ENCODE measurements at regions not wholly inside any gene's neighbourhood (a gene's known extent, or its start where the extent isn't known, plus 50 kb on each side); places are given as distances from the start of the nearest gene placed in this dataset.
A peak's percentile ranks its signal among the peaks of the same experiment; 100 is the strongest.
"Not testable (repeated sequence)": the region's sequence is repeated elsewhere in the genome, so short reads cannot be mapped to it uniquely, and the experiment has no call there.

DNA sequence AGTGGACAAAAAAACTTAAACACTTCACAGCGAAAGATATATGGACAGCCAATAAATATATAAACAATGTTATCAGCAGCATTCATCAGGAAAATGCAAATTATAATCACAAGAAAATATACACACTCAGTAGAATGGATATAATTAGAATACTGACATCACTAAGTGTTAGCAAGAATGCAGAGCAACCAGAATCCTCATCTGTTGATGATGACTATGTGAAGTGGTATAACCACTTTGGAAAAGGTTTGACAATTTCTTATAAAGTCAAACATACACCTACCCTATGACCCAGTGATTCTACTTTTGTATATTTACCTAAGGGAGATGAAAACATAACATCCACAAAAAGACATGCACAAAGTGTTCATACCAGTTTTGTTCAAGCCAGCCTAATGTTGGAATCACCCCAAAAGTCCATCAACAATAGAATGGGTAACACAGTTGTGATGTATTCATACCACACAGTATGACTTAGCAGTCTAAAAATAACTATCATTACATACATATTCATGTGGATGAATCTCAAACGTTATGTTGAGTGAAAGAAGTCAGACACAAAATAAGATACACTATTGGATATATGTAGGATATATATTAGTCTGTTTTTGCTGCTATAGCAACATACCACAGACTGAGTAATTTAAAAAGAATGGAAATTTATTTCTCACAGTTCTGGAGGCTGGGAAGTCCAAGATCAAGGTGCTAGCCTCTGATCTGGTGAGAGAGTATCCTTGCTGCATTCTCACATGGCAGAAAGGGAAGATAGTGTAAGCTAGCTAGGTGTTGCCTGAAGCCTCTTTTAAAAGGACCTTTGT, 148.8 kb upstream of the ADAMTSL1 start:
- Mint-ChIP-seq H3K9me3 (peaks cover 16% of the 10 kb centered on the region), H3K27me3 (ENCODE audit: low read depth) (no peaks in the 10 kb centered on the region), H3K27ac (no peak overlapping the region), H3K4me1 (no peaks in the 10 kb centered on the region), H3K4me3 (no peak overlapping the region), H3K36me3 (peaks cover 2% of the 10 kb centered on the region; the same call in 1 of the 2 replicates)
- DNase-seq (ENCODE audit: low spot score) (no peak), ATAC-seq (no peak)
- CTCF ChIA-PET: no interaction called here
- TF ChIP-seq ZNF121 (CRISPR knock-in tag; IDR thresholded peaks at IDR 0.05) (no peak), TEAD4 (CRISPR knock-in tag; IDR thresholded peaks at IDR 0.05) (no peak), MYBL2 (CRISPR knock-in tag; IDR thresholded peaks at IDR 0.05) (no peak), CREB1 (CRISPR knock-in tag; IDR thresholded peaks at IDR 0.05) (no peak), FOXJ3 (CRISPR knock-in tag; IDR thresholded peaks at IDR 0.05; ENCODE audit: borderline replicate concordance) (no peak), CBFB (CRISPR knock-in tag; IDR thresholded peaks at IDR 0.05; ENCODE audit: low read depth) (no peak), SP1 (CRISPR knock-in tag; conservative IDR thresholded peaks at IDR 0.05) (no peak), ATF3 (CRISPR knock-in tag; conservative IDR thresholded peaks at IDR 0.05) (no peak), ATF1 (CRISPR knock-in tag; IDR thresholded peaks at IDR 0.05) (no peak)
- TF ChIP-seq, protein P1, sequence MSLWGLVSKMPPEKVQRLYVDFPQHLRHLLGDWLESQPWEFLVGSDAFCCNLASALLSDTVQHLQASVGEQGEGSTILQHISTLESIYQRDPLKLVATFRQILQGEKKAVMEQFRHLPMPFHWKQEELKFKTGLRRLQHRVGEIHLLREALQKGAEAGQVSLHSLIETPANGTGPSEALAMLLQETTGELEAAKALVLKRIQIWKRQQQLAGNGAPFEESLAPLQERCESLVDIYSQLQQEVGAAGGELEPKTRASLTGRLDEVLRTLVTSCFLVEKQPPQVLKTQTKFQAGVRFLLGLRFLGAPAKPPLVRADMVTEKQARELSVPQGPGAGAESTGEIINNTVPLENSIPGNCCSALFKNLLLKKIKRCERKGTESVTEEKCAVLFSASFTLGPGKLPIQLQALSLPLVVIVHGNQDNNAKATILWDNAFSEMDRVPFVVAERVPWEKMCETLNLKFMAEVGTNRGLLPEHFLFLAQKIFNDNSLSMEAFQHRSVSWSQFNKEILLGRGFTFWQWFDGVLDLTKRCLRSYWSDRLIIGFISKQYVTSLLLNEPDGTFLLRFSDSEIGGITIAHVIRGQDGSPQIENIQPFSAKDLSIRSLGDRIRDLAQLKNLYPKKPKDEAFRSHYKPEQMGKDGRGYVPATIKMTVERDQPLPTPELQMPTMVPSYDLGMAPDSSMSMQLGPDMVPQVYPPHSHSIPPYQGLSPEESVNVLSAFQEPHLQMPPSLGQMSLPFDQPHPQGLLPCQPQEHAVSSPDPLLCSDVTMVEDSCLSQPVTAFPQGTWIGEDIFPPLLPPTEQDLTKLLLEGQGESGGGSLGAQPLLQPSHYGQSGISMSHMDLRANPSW (CRISPR knock-in tag; conservative IDR thresholded peaks at IDR 0.05; ENCODE audit: low read depth): no peak
- TF ChIP-seq, protein P2, sequence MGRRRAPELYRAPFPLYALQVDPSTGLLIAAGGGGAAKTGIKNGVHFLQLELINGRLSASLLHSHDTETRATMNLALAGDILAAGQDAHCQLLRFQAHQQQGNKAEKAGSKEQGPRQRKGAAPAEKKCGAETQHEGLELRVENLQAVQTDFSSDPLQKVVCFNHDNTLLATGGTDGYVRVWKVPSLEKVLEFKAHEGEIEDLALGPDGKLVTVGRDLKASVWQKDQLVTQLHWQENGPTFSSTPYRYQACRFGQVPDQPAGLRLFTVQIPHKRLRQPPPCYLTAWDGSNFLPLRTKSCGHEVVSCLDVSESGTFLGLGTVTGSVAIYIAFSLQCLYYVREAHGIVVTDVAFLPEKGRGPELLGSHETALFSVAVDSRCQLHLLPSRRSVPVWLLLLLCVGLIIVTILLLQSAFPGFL (CRISPR knock-in tag; IDR thresholded peaks at IDR 0.05; ENCODE audit: borderline replicate concordance): no peak
- POLR2A ChIA-PET: no interaction called here

GRCh38 chr9:18325746-18326011, 148.3 kb upstream of the ADAMTSL1 start:
- H3K9me3 Mint-ChIP-seq: peaks cover 16% of the 10 kb centered on the region
- POLR2A ChIA-PET; H3K4me3 Mint-ChIP-seq; H3K4me1 Mint-ChIP-seq; ATAC-seq; H3K36me3 Mint-ChIP-seq; H3K27me3 Mint-ChIP-seq (ENCODE audit: low read depth); H3K27ac Mint-ChIP-seq; CTCF ChIA-PET; DNase-seq (ENCODE audit: low spot score): not testable (repeated sequence)
- TF ChIP-seq GABPB1 (CRISPR knock-in tag; IDR thresholded peaks at IDR 0.05): 0 out of 2 replicates have a peak, but pooled peaks have one; percentile 32

- no peaks in the 10 kb centered on the region for H3K27me3 Mint-ChIP-seq (ENCODE audit: low read depth)
- peaks cover 16% of the 10 kb centered on the region for H3K9me3 Mint-ChIP-seq
- ATAC-seq (no peak), DNase-seq (ENCODE audit: low spot score) (no peak)
- H3K4me3 Mint-ChIP-seq: no peak overlapping the region
- CTCF ChIA-PET: no interaction called here
- TF ChIP-seq ZNF423 (CRISPR knock-in tag; IDR thresholded peaks at IDR 0.05): no peak
- H3K4me1 Mint-ChIP-seq: peaks cover 7% of the 10 kb centered on the region
- H3K36me3 Mint-ChIP-seq: peaks cover 2% of the 10 kb centered on the region; the same call in 1 of the 2 replicates
- POLR2A ChIA-PET: no interaction called here
- H3K27ac Mint-ChIP-seq: no peak overlapping the region
These were observed 146.8 kb upstream of the ADAMTSL1 start for GRCh38 chr9:18327121-18327520.

GRCh38 chr9:18330401-18331309, 143.3 kb upstream of the ADAMTSL1 start:
- H3K4me3 Mint-ChIP-seq: no peak overlapping the region
- H3K27ac Mint-ChIP-seq: no peak overlapping the region; the same call in 1 of the 2 replicates
- no peak for DNase-seq (ENCODE audit: low spot score)
- H3K9me3 Mint-ChIP-seq: peaks cover 6% of the 10 kb centered on the region
- no peaks in the 10 kb centered on the region for H3K27me3 Mint-ChIP-seq (ENCODE audit: low read depth)
- no peak for ATAC-seq
- peaks cover 22% of the 10 kb centered on the region for H3K4me1 Mint-ChIP-seq
- CTCF ChIA-PET: no interaction called here
- no peaks in the 10 kb centered on the region for H3K36me3 Mint-ChIP-seq
- POLR2A ChIA-PET: no interaction called here
- no peak for TF ChIP-seq FOXK1 (CRISPR knock-in tag; IDR thresholded peaks at IDR 0.05)
- no peak for TF ChIP-seq ZNF121 (CRISPR knock-in tag; IDR thresholded peaks at IDR 0.05)
- TF ChIP-seq ZNF532 (CRISPR knock-in tag; IDR thresholded peaks at IDR 0.05; ENCODE audit: borderline replicate concordance): no peak
- TF ChIP-seq ESRRA (CRISPR knock-in tag; IDR thresholded peaks at IDR 0.05; ENCODE audit: borderline replicate concordance): no peak
- TF ChIP-seq ZNF396 (CRISPR knock-in tag; IDR thresholded peaks at IDR 0.05; ENCODE audit: borderline replicate concordance): no peak

Measured in WTC11 (cell line).